ENCODE measurements at regions not wholly inside any gene's neighbourhood (a gene's known extent, or its start where the extent isn't known, plus 50 kb on each side); places are given as distances from the start of the nearest gene placed in this dataset.
"Not testable (repeated sequence)": the region's sequence is repeated elsewhere in the genome, so short reads cannot be mapped to it uniquely, and the experiment has no call there.

- DNase-seq (ENCODE audit: low read depth), result no peak
- H3K4me3 ChIP-seq (ENCODE audit: low read depth, low read length), result no peak overlapping the region
- TF ChIP-seq CTCF (IDR thresholded peaks at IDR 0.05; ENCODE audit: low read depth, low read length, missing control alignments), result no peak
Measured at GRCh38 chr6:105869835-105870440, 216.2 kb upstream of the PRDM1 start.

DNA sequence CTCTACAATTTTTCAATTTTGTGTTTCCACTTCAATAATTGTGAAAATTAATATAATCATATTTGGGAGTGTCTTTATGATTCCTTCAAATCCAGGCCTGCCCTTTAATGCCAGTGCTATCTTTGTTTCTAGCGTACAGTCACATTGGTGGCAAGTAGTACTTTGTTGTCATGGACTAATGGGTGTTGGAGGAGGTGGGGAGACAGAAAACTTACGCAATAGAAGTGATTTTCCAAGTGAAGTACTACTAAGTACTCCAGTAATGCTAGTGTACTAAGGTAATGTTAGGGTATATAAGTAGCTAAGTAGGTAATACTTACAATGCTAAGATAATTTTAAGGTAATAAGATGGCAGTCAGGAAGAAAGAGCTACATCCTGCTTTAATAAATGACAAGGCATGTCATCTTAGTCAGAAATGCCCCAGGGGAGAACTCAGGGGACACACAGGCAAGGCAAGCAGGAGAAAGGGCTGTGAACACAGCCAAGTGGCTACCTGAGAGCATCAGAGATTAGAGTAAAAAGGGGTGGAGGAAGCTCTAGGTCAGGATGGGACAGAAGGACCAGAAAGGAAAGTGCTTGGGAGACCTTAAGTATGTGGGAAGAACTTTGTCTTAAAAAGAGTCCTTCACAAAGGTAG is 217.2 kb upstream of the PRDM1 start:
- H3K4me3 ChIP-seq (ENCODE audit: low read depth, low read length), result no peak overlapping the region
- no peak for DNase-seq (ENCODE audit: low read depth)
- TF ChIP-seq CTCF (IDR thresholded peaks at IDR 0.05; ENCODE audit: low read depth, low read length, missing control alignments), result no peak

- no peak for DNase-seq (ENCODE audit: low read depth)
- TF ChIP-seq CTCF (IDR thresholded peaks at IDR 0.05; ENCODE audit: low read depth, low read length, missing control alignments), result no peak
- no peak overlapping the region for H3K4me3 ChIP-seq (ENCODE audit: low read depth, low read length)
Measured at GRCh38 chr6:105867821-105868220, 218.3 kb upstream of the PRDM1 start.

- DNase-seq (ENCODE audit: low read depth), result no peak
Measured at GRCh38 chr6:105867277-105867676, 218.9 kb upstream of the PRDM1 start.

GRCh38 chr6:105862936-105863607 is 223.1 kb upstream of the PRDM1 start:
- no peak for DNase-seq (ENCODE audit: low read depth)
- no peak overlapping the region for H3K4me3 ChIP-seq (ENCODE audit: low read depth, low read length)
- no peak for TF ChIP-seq CTCF (IDR thresholded peaks at IDR 0.05; ENCODE audit: low read depth, low read length, missing control alignments)

More at GRCh38 chr6:105867277-105867676, 218.9 kb upstream of the PRDM1 start:
- TF ChIP-seq CTCF (IDR thresholded peaks at IDR 0.05; ENCODE audit: low read depth, low read length, missing control alignments), result no peak
- no peak overlapping the region for H3K4me3 ChIP-seq (ENCODE audit: low read depth, low read length)

- not testable (repeated sequence) for H3K4me3 ChIP-seq (ENCODE audit: low read depth, low read length)
Measured at GRCh38 chr6:105860927-105861326, 225.2 kb upstream of the PRDM1 start.

GRCh38 chr6:105859457-105859856 is 226.7 kb upstream of the PRDM1 start:
- TF ChIP-seq CTCF (IDR thresholded peaks at IDR 0.05; ENCODE audit: low read depth, low read length, missing control alignments), result no peak
- no peak overlapping the region for H3K4me3 ChIP-seq (ENCODE audit: low read depth, low read length)
- DNase-seq (ENCODE audit: low read depth), result no peak

More at GRCh38 chr6:105860927-105861326, 225.2 kb upstream of the PRDM1 start:
- not testable (repeated sequence) for DNase-seq (ENCODE audit: low read depth)

GRCh38 chr6:105858639-105859038 is 227.5 kb upstream of the PRDM1 start:
- H3K4me3 ChIP-seq (ENCODE audit: low read depth, low read length); DNase-seq (ENCODE audit: low read depth): not testable (repeated sequence)

Data from GM12864 (cell line).